Mesenchymal stem cell (in vitro differentiated cells and primary cell): ENCODE measurements at regions not wholly inside any gene's neighbourhood (a gene's known extent, or its start where the extent isn't known, plus 50 kb on each side); places are given as distances from the start of the nearest gene placed in this dataset.

ENCODE experiments used
- DNase-seq: peaks from one replicate; pipeline ENCODE4 v3.0.0-alpha.2; 2013
- H2AFZ ChIP-seq: one replicate; pipeline ENCODE4 v1.6.1; 2013; ENCODE audit warnings: low read depth, mild to moderate bottlenecking, control low read depth, inconsistent platforms, low read length, moderate library complexity
- H2AK5ac ChIP-seq: 2 replicates; pipeline ENCODE4 v1.6.1; 2013; ENCODE audit warnings: low read length, moderate library complexity, mild to moderate bottlenecking, inconsistent platforms; ENCODE audit not compliant: severe bottlenecking
- H2BK120ac ChIP-seq: one replicate; pipeline ENCODE4 v1.6.1; 2013; ENCODE audit warnings: low read depth, mild to moderate bottlenecking, inconsistent platforms, low read length, moderate library complexity
- H2BK12ac ChIP-seq, 2 experiments: one replicate each; pipeline ENCODE4 v1.6.1; 2013; ENCODE audit warnings: inconsistent platforms in 2 of 2, low read length in 2 of 2, mild to moderate bottlenecking in 2 of 2, moderate library complexity in 2 of 2, control low read depth in 1 of 2
- H2BK15ac ChIP-seq: one replicate; pipeline ENCODE4 v1.6.1; 2013; ENCODE audit warnings: mild to moderate bottlenecking, low read depth, inconsistent platforms; ENCODE audit not compliant: poor library complexity, severe bottlenecking
- H2BK5ac ChIP-seq: 2 replicates; pipeline ENCODE4 v1.6.1; 2013; ENCODE audit warnings: low read depth, mild to moderate bottlenecking, low read length, control low read depth, inconsistent platforms; ENCODE audit not compliant: poor library complexity, severe bottlenecking
- H3K14ac ChIP-seq, 2 experiments: one replicate each; pipeline ENCODE4 v1.6.1; 2013; ENCODE audit warnings: inconsistent platforms in 2 of 2, low read length in 2 of 2, control low read depth in 1 of 2, mild to moderate bottlenecking in 1 of 2, moderate library complexity in 1 of 2
- H3K18ac ChIP-seq, 2 experiments: one replicate each; pipeline ENCODE4 v1.6.1; 2013; ENCODE audit warnings: inconsistent platforms in 2 of 2, low read length in 2 of 2, control low read depth in 1 of 2, low read depth in 1 of 2, mild to moderate bottlenecking in 1 of 2
- H3K23ac ChIP-seq, 2 experiments: one replicate each; pipeline ENCODE4 v1.6.1; 2013; ENCODE audit warnings: inconsistent platforms in 2 of 2, low read length in 2 of 2, mild to moderate bottlenecking in 2 of 2, moderate library complexity in 2 of 2, control low read depth in 1 of 2
- H3K27ac ChIP-seq: 2 replicates; pipeline ENCODE4 v1.5.1; 2013; ENCODE audit warnings: mild to moderate bottlenecking, moderate library complexity, low read length, control low read depth, inconsistent platforms; ENCODE audit not compliant: poor library complexity, severe bottlenecking
- H3K27me3 ChIP-seq, 2 experiments: 2 replicates each; pipeline versions ENCODE4 v1.6.1 to v1.7.0; 2013; ENCODE audit warnings: low read length in 2 of 2, mild to moderate bottlenecking in 2 of 2, moderate library complexity in 2 of 2, control low read depth in 1 of 2, inconsistent platforms in 1 of 2; ENCODE audit not compliant: control insufficient read depth in 1 of 2, insufficient read depth in 1 of 2
- H3K36me3 ChIP-seq, 2 experiments: 2 replicates each; pipeline versions ENCODE4 v1.6.1 to v1.7.0; 2013; ENCODE audit warnings: low read length in 2 of 2, control low read depth in 1 of 2, inconsistent platforms in 1 of 2, low read depth in 1 of 2, mild to moderate bottlenecking in 1 of 2; ENCODE audit not compliant: insufficient read depth in 2 of 2, control insufficient read depth in 1 of 2
- H3K4ac ChIP-seq, 2 experiments: one replicate each; pipeline ENCODE4 v1.6.1; 2013; ENCODE audit warnings: inconsistent platforms in 2 of 2, low read length in 2 of 2, mild to moderate bottlenecking in 2 of 2, moderate library complexity in 2 of 2, control low read depth in 1 of 2, low read depth in 1 of 2
- H3K4me1 ChIP-seq: 2 replicates; pipeline ENCODE4 v1.6.1; 2013; ENCODE audit warnings: low read depth, low read length, control low read depth; ENCODE audit not compliant: control insufficient read depth, insufficient read depth
- H3K4me2 ChIP-seq: 2 replicates; pipeline ENCODE4 v1.6.1; 2013; ENCODE audit warnings: low read length, mild to moderate bottlenecking, inconsistent platforms; ENCODE audit not compliant: poor library complexity, severe bottlenecking
- H3K4me3 ChIP-seq, 2 experiments: 2 replicates each; pipeline versions ENCODE4 v1.5.1 to v1.7.0; 2013; ENCODE audit warnings: low read length in 2 of 2, mild to moderate bottlenecking in 2 of 2, control low read depth in 1 of 2, low read depth in 1 of 2; ENCODE audit not compliant: insufficient read depth in 1 of 2
- H3K79me1 ChIP-seq: replicated peaks from 2 replicates; pipeline ENCODE4 v1.6.1; 2013; ENCODE audit warnings: mild to moderate bottlenecking, control low read depth, low read length, inconsistent platforms; ENCODE audit not compliant: poor library complexity, severe bottlenecking
- H3K9ac ChIP-seq: 2 replicates; pipeline ENCODE4 v1.7.0; 2013; ENCODE audit warnings: mild to moderate bottlenecking, low read length, moderate library complexity
- H3K9me3 ChIP-seq: 2 replicates; pipeline ENCODE4 v1.7.0; 2013; ENCODE audit warnings: mild to moderate bottlenecking, low read length; ENCODE audit not compliant: control insufficient read depth
- H4K8ac ChIP-seq: one replicate; pipeline ENCODE4 v1.6.1; 2013; ENCODE audit warnings: inconsistent platforms, mild to moderate bottlenecking, low read length, moderate library complexity
- H4K91ac ChIP-seq: one replicate; pipeline ENCODE4 v1.6.1; 2013; ENCODE audit warnings: mild to moderate bottlenecking, low read length, inconsistent platforms
- WGBS: methylation state at CpG from one replicate; pipeline ENCODE4 v1.1.7; 2013; ENCODE audit warnings: mixed read lengths; 5-methylcytosine and 5-hydroxymethylcytosine counted together

DNA sequence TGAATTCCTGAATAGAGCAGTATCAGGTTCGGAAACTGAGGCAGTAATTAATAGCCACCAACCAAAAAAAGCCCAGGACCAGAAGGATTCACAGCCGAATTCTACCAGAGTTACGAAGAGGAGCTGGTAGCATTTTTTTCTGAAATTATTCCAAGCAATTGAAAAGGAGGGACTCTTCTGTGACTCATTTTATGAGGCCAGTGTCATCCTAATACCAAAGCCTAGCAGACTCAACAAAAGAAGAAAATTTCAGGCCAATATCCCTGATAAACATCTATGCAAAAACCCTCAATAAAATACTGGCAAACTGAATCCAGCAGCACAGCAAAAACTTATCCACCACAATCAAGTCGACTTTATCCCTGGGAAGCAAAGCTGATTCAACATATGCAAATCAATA is 202.3 kb upstream of the SLC16A7 start:
- H3K9me3 ChIP-seq: no peaks in the 10 kb centered on the region
- no peak overlapping the region for H3K14ac ChIP-seq
- H3K27me3 ChIP-seq: no peaks in the 10 kb centered on the region
- H3K4ac ChIP-seq: no peak overlapping the region
- no peaks in the 10 kb centered on the region for H3K4me1 ChIP-seq
- DNase-seq: no peak
- no peak overlapping the region for H2BK12ac ChIP-seq
- no peak overlapping the region for H3K4me3 ChIP-seq
- no peak overlapping the region for H2AK5ac ChIP-seq
- no peak overlapping the region for H3K9ac ChIP-seq
- H3K4me2 ChIP-seq: no peak overlapping the region
- H3K36me3 ChIP-seq: no peaks in the 10 kb centered on the region
- H2BK15ac ChIP-seq: no peak overlapping the region
- no peak overlapping the region for H4K8ac ChIP-seq
- H3K79me1 ChIP-seq: no peaks in the 10 kb centered on the region
- no peak overlapping the region for H2BK5ac ChIP-seq
- H2BK120ac ChIP-seq: no peak overlapping the region
- H3K23ac ChIP-seq: no peak overlapping the region
- no peak overlapping the region for H3K18ac ChIP-seq
- 77% methylated on average over 4 of the region's 4 CpGs for WGBS
- no peak overlapping the region for H4K91ac ChIP-seq
- H2AFZ ChIP-seq: no peak overlapping the region
- H3K27ac ChIP-seq: no peak overlapping the region

DNA sequence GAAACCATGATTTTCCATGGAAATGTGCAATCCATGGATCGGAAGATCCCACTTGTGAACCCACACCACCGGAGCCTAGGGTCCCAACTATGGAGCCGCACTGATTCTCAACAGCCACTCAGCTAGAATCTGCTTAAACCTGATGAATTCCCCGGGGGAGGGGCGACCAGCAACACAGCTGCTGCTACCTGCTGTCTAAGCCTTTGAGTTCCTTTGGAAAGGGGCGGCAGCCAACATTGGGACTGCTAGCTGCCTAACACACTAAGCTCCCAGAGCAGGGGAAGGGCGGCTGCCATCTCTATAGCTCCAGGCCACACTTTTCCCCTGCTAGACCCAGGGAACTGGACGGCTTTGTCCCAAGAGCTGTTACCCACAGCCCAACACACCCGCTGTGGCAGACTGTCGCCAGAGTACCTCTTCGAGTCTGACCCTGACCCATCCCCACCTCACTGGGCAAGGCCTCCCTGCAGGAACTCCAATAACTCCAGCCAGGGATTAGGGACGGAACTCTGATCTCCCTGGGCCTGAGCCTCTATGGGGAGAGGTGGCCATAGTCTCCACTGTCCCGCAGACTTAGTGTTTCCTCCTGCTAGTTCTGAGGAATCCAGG is 205.8 kb upstream of the SLC16A7 start:
- no peak for DNase-seq

DNA sequence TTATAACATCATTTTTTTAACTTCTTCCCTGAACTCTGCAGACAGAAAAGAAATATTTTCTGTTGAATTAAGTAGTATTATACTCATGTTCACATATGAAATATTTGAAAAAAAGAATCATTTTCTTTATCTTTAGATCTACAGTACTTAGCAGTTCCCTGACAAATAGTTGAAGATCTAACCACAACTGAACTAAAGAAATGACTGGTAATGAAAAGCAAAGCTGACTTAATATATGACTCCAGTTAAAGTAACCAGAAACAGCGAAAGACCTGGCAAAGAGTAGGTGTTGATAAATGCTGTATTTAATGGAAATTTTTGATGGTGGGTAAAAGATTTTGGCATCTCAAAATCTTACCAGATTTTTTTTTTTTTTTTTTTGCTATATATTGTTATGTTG is 207.1 kb upstream of the SLC16A7 start:
- Histone ChIP-seq H3K14ac (no peak overlapping the region), H3K18ac (no peak overlapping the region), H3K4ac (no peak overlapping the region), H3K23ac (no peak overlapping the region), H2AK5ac (no peak overlapping the region), H3K4me3 (no peak overlapping the region), H2BK120ac (no peak overlapping the region), H2BK5ac (no peak overlapping the region), H2BK12ac (no peak overlapping the region), H2AFZ (no peak overlapping the region), H3K9me3 (no peaks in the 10 kb centered on the region), H2BK15ac (no peak overlapping the region), H3K27ac (no peak overlapping the region), H3K4me1 (no peaks in the 10 kb centered on the region), H3K4me2 (no peak overlapping the region), H3K9ac (no peak overlapping the region), H3K79me1 (no peaks in the 10 kb centered on the region), H3K27me3 (no peaks in the 10 kb centered on the region), H4K8ac (no peak overlapping the region), H4K91ac (no peak overlapping the region), H3K36me3 (no peaks in the 10 kb centered on the region)
- DNase-seq: no peak
- no CpG with 5 or more reads among the region's 1 CpG for WGBS

More for the DNA sequence above, 205.8 kb upstream of the SLC16A7 start:
- no peak overlapping the region for H3K23ac ChIP-seq
- WGBS: 87% methylated on average over 13 of the region's 13 CpGs
- no peak overlapping the region for H2BK5ac ChIP-seq
- no peaks in the 10 kb centered on the region for H3K79me1 ChIP-seq
- H3K9ac ChIP-seq: no peak overlapping the region
- no peaks in the 10 kb centered on the region for H3K9me3 ChIP-seq
- H2BK12ac ChIP-seq: no peak overlapping the region
- H3K18ac ChIP-seq: no peak overlapping the region
- no peak overlapping the region for H3K27ac ChIP-seq
- H4K91ac ChIP-seq: no peak overlapping the region
- no peaks in the 10 kb centered on the region for H3K27me3 ChIP-seq
- H3K4me1 ChIP-seq: no peaks in the 10 kb centered on the region
- H2AK5ac ChIP-seq: no peak overlapping the region
- no peak overlapping the region for H2BK120ac ChIP-seq
- H4K8ac ChIP-seq: no peak overlapping the region
- no peak overlapping the region for H3K4ac ChIP-seq
- peak overlapping the region in 1 of 2 experiments; percentile 55 for H3K14ac ChIP-seq
- H2AFZ ChIP-seq: no peak overlapping the region
- H3K4me2 ChIP-seq: no peak overlapping the region
- no peaks in the 10 kb centered on the region for H3K36me3 ChIP-seq
- no peak overlapping the region for H2BK15ac ChIP-seq
- no peak overlapping the region for H3K4me3 ChIP-seq

DNA sequence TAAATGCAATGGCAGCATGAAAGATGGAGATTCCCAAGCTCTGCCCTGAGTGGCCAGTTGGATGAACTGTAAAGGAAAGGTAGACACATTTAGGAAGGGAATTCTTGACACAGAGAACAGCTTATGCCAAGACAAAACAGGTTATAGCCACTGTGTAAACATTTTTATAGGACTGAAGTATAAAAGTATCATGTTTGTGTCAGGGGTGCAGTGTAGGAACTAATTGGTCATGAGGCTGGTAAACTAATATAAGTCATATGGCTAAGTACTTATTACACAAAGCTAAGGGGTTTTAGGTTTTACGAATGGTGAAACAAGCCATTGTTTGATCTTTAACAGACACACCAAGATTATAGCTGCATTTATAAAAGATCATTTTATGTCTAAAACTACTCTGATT is 207.7 kb upstream of the SLC16A7 start:
- no CpG with 5 or more reads among the region's 1 CpG for WGBS
- Histone ChIP-seq H2BK12ac (no peak overlapping the region), H3K18ac (no peak overlapping the region), H3K14ac (no peak overlapping the region), H2AK5ac (no peak overlapping the region), H3K27ac (no peak overlapping the region), H3K79me1 (no peaks in the 10 kb centered on the region), H4K91ac (no peak overlapping the region), H3K9me3 (no peaks in the 10 kb centered on the region), H2BK5ac (no peak overlapping the region), H3K4me1 (no peaks in the 10 kb centered on the region), H3K27me3 (no peaks in the 10 kb centered on the region), H3K4me2 (no peak overlapping the region), H3K9ac (no peak overlapping the region), H3K23ac (no peak overlapping the region), H4K8ac (no peak overlapping the region), H2BK15ac (no peak overlapping the region), H3K36me3 (no peaks in the 10 kb centered on the region), H2AFZ (no peak overlapping the region), H3K4me3 (no peak overlapping the region), H2BK120ac (no peak overlapping the region), H3K4ac (no peak overlapping the region)
- no peak for DNase-seq
